AG08396 (cell line): ENCODE measurements at regions not wholly inside any gene's neighbourhood (a gene's known extent, or its start where the extent isn't known, plus 50 kb on each side); places are given as distances from the start of the nearest gene placed in this dataset.
"Not testable (repeated sequence)": the region's sequence is repeated elsewhere in the genome, so short reads cannot be mapped to it uniquely, and the experiment has no call there.

Experiments
- DNase-seq: peaks from one replicate; pipeline ENCODE4 v3.0.0; 2012; ENCODE audit warnings: low spot score, mixed read lengths

DNA sequence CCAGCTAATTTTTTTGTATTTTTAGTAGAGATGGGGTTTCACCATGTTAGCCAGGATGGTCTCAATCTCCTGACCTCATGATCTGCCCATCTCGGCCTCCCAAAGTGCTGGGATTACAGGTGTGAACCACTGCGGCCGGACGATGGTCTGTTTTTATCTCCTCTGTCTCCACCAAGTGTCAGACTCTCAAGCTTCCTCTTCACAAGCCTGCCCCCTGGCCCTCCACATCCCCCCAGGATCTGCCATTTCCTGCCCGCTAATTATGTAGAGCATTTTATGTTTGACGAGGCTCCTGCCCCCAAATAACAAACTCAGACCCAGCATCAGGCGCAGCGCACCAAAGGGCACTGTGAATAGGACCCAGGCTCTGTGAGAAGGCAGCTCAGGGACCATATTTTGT lies 101.8 kb upstream of the PCBD1 start:
- not testable (repeated sequence) for DNase-seq

DNA sequence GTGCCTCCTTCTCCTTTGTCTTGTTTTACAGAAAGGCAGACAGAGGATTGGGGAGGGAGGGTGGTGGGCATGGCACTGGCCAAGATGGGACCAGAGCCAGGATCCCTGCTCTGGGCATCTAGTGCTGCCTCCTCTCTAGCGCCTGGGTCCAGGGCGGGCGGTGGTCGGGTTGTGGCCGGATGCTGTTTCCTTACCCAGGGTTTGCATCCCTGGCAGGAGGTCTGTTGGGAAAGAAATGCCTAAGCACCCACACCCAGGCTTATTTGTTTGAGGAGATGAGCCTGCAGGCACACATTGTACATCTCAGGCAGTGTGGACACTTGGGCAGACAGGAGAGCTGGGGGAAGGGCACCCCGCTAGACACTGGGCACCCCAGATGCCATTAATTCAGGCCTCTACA lies 102.3 kb upstream of the PCBD1 start:
- DNase-seq, result no peak

DNA sequence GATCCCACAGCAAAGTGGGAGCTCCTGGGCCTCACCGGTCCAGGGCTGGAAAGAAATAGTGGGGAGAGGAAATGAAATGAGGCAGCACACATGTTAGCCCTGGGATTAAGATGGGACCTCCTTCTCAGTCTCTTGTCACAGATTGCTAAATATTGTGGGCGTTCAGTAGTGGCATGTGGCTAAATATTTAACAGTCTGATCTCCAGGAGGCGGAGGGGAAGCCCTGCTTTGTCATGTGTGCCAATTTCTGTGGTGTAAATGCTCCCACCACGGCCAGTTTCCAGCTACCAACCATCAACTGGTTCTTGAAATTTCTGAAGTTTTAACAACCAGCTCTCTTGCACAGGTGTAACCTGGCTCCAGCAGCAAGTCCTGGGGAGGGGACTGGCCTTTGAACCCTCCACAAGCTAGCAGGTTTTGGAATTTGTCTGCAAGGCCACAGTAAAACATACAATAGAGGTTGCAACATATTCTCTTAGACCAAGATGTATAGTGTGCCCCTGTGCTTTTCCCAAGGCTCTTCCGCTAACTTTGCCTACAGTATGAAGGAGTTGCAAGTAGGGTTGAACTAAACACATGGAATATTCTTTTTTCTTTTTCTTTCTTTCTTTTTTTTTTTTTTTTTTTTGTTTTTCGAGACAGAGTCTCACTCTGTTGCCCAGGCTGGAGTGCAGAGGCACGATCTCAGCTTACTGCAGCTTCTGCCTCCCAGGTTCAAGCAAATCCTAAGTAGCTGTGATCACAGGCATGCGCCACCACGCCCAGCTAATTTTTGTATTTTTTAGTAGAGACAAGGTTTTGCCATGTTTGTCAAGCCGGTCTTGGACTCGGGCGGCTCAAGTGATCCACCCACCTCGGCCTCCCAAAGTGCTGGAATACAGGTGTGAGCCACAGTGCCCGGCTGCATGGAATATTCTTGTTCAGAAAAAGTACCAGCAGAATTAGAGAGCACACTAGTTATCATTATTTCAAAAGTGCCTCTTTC lies 103.1 kb upstream of the PCBD1 start:
- no peak for DNase-seq

- DNase-seq, result no peak
Measured at GRCh38 chr10:70992436-70992835, 104.1 kb upstream of the PCBD1 start.

DNA sequence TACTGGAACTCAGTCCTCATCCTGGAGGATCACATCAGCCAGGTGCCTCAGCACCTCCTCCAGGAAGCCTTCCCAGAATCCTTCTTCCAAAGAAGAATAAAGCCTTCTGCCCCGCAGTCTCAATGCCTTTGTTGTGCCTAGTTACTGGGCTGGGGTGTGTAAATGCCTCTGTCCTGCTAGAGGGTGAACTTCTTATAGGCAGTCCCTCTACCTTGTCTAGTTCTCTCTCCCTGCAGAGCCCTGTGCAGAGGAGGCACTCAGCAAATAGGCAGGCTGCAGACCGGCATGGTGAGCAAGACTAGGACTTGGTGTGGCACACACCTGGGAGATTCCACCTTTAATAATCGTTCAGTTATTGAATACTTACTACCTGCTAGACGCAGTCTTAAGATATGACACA lies 104.7 kb upstream of the PCBD1 start:
- DNase-seq, result no peak

- no peak for DNase-seq
Measured at GRCh38 chr10:70996549-70996948, 108.2 kb upstream of the PCBD1 start.

DNA sequence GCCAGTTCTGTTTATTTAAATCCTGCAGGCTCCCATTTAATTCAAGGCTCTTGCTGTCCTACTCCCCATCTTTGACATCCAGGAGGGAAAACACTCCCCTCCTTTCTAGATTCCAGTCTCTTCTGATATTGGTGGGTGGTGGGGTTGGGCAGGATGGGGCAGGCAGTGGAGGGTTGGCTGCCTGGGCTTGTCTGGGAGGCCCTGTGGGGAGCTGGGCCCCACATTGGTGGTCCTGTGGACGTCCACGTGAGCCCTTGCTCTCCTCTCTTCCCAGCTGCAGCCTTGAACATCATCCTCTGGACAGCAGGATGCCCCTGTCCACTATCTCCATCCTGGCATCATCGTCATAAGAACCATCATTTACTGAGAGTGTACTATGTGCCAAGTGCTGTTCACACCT lies 108.9 kb upstream of the PCBD1 start:
- DNase-seq, result no peak

DNA sequence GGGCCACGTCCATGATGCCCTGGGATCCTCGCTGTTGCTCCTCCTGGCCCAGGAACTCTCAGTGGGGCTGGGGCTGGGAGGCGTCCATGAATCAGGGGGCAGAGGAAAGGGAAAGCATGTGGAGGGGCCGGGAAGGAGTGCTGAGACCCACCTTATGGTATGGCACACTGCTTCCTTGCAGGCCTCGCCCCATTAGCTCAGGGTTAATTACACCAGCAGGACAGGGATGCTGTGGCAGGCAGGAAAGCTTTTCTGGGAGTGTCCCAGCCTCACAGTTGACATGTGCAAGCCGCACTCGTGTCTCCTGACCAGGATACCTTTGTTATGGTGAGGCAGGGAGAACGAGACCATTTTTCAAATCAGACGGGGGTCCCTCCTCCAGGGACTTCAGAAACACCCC lies 109.7 kb upstream of the PCBD1 start:
- DNase-seq, result no peak

DNA sequence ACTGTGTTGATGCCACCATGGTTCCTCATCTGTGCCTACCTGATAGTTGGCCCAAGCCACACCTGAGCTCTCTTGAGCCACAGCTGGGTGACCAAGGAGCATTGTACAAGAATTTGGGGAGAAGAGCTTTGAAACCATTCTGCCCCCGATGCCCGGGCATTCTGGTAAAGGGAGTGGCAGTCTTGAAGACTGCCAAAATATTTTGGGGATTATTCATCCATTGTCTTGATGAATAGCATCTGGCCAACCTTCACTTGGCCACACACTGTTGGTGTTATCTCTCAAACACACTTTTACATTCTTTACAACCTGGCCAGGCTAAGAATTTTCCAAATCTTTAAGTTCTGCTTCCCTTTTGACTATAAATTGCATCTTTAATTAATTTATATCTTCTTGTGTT lies 113.1 kb upstream of the PCBD1 start:
- no peak for DNase-seq

DNA sequence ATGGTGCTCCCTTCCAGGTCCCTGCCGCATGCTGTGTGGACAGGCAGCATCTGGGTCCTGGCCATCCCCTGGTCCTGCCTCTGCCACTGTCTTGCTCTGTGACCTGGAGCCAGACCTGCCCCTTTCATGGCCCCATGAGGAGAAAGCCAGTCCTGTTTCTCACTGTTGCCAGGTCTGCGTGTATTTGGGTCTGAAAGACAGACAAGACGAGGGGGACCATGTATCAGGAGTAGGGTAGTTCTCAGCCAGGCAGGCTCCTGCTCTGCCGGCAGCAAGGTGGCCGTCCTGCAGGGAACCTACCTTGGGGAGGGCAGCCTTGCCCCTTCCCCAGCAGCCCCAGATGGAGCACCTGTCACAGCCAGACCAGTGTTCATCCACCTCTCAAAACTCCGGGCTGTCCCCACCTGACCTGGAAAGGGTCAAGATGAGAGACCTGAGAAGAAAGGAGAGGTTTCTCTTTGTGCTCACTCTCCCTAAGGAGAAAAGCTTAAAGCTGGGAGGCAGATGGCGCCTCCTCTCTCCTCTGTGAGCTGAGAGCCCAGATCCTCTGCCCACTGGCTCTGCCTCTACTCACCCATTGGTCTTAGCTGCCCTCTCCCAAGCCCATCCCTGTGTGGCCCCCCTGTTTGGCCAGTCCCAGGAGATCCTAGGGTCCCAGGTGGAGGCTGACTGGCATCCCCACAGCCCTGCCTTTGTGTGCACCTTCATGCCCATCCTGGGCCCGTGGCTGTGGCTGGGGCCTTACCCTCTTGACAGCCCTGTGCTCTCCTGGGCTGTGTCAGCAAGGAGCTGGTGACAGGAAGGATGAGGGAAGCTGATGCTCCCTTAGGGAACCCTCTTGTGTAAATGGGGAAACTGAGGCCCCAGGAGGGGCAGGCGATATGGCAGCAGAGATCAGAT lies 116.1 kb upstream of the PCBD1 start:
- DNase-seq, result no peak

DNA sequence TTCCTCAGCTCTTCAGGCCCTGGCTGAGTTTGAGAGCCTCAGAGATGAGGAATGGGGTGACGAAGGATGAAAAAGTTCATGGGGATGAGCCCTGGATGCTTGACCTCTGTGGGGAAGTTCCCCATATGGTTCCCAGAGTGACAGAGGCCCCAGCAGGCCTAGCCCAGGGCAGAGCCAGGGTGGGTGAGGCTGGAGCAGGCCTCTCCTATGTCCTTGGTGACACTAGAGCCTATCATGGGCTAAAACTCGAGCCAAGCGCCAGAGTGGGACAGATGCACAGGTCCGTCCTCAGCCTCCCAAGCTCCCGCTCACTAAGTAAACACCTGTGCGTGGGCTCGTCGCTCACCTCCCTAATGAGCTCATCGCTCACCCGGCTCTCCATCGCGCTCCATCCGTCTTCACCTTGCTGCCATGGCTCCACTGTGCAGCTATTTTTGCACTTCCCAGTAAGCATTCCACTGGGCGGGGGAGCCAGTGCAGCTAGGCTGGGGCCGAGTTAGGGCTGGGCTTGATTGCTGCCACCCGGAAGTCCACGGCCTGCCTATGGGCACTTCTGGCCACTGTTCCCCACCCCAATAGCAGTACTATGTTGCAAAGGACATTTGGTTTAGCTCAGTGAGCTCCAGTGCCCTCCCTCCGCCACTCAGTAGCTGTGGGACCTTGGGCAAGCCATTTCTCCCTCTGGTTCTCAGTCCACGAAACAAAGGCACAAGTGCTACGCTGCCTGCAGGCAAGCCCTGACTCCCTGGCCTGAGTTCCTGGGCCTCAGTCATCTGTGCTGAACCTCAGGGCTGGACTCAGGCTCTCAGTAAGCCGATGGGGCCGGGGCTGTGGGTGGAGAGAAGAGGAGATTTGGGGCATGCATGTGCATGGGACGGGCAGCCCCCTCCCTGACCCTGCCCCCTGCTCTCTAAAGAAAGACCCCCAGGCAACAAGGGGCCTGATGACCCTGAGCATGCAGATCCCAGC lies 117.3 kb upstream of the PCBD1 start:
- DNase-seq, result no peak

DNA sequence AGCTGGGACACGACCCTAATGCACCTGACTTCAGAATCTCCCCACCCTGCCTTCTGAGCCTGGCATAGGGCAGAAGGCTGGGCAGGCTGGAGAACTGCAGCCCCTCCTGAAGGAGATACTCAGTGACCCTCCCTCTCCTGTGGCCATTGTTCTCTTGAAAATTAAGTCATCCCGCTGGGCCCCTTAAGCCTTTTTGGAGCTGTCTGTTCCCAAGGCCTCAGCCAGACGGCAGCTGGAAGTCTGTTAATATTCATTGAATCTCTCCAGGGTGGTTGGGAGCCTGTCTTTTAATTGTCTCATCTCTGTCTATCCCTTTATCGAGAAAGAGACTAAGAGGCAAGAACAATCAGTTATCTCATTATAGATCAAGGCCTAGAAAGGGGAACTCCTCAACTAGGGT lies 118.1 kb upstream of the PCBD1 start:
- no peak for DNase-seq

- DNase-seq, result no peak
Measured at GRCh38 chr10:71007516-71007915, 119.2 kb upstream of the PCBD1 start.

DNA sequence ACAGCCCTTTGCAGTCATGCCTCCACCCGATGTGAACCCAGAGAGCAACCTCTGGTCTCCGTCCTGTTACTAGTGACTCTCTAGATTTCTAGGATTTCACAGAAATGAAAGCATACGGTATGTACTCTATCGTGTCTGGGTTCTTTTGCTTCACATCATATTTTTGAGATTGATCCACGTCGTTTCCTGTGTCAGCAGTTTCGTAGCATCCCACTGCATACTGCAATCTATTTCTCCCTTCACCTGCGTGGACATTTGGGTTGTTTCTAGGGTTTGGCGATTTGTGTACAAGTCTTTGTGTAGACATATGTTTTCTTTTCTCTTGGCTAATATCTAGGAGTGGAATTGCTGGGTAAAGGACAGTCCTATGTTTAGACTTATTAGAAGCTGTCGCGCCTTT lies 119.8 kb upstream of the PCBD1 start:
- no peak for DNase-seq

DNA sequence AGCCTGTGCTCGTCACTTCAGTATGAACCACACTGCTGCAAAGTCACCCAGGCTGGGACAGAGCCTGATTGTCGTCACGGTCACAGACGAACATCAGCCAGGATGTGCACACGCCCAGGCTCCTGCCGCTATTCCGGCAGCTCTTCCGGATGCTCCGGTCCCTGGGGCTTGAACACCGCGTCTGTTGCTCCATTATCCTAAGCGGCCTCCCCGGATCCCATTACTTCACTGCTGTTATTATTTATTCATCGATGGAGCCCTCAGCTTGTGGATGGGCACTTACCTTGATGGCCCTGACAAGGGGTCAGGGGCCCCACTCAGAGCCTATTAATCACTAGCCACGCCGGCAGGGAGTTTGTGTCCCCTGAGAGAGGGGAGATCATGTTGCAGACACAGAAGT lies 120.8 kb upstream of the PCBD1 start:
- DNase-seq, result no peak

DNA sequence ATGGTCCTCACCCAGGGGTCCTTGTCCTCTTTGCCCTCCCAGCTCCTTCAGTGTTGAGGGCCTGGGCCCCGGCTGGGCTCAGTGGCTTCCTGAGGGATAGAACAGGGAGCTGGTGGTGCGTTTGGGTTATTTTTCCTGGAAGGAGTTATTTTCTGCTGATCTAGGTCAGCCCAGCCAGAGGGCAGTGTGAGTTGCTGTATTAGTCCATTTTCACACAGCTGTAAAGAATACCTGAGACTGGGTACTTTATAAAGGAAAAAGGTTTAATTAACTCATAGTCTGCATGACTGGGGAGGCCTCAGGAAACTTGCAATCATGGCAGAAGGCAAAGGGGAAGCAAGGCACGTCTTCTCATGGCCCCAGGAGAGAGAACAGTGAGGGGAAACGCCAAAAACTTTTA lies 122.4 kb upstream of the PCBD1 start:
- no peak for DNase-seq

GRCh38 chr10:71011141-71011540 lies 122.8 kb upstream of the PCBD1 start:
- no peak for DNase-seq

- no peak for DNase-seq
Measured at GRCh38 chr10:71014021-71014805, 125.8 kb upstream of the PCBD1 start.

- DNase-seq, result no peak
Measured at GRCh38 chr10:71015674-71016073, 127.3 kb upstream of the PCBD1 start.

DNA sequence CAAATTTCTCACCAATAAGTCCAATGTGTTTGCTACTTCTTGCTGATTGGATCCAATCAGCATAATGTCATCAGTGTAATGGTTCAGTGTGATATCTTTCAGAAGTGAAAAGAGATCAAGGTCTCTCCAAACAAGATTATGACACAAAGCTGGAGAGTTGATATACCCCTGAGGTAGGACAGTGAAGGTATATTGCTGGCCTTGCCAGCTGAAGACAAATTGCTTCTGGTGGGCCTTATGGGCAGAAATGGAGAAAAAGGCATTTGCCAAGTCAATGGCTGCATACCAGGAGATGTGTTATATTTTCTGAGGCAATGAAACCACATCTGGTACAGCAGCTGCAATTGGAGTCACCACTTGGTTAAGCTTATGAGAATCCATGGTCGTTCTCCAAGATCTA lies 131.7 kb upstream of the PCBD1 start:
- not testable (repeated sequence) for DNase-seq

DNA sequence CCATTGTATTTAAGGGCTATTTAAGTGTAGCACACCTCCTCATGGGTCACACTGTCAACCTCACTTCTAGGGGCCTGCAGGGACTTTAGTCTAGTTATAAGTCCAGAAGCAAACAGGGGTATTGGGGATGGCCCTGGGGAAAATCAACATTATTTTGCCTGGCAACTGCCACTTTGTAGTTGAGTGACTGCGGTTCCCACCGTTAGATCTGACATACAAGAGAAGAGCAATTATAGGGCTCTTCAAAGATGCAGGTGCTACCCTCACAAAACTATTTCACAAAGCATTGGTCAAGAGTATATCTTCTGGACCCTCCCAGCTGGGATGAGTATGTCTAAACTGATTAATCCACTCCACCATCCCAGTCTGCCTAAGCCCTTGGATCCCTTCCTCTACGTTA lies 133.0 kb upstream of the PCBD1 start:
- no peak for DNase-seq
